Astrocyte (in vitro differentiated cells and primary cell): ENCODE measurements at regions not wholly inside any gene's neighbourhood (a gene's known extent, or its start where the extent isn't known, plus 50 kb on each side); places are given as distances from the start of the nearest gene placed in this dataset.

ENCODE experiments used
- EZH2 ChIP-seq: IDR thresholded peaks from 2 replicates; pipeline ENCODE4 v1.6.1; 2012; ENCODE audit warnings: mild to moderate bottlenecking, low read length, inconsistent platforms; ENCODE audit not compliant: insufficient read depth
- TF ChIP-seq, protein P1 (sequence below): IDR thresholded peaks from 2 replicates; pipeline ENCODE4 v1.5.1; 2011; ENCODE audit warnings: low read depth, mild to moderate bottlenecking, inconsistent platforms, low read length, moderate library complexity; ENCODE audit not compliant: insufficient read depth

DNA sequence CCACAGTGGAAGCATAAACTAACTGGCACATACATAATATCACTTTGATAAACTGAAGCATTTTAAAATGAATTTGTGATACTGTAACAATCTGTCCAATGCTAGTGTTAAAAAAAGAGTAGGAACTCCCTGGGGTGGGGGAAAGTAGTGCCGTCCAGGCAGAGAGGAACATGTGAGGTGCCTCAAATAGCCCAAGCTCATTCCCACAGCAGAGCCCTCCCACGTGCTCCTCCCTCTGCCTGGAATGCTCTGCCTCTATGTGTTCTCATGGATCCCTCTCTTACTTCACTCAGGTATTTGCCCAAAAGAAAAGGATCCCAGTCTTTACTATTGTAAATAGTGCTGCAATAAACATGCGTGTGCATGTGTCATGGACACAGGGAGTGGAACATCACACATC, 188.1 kb downstream of the NHLRC3 start:
- TF ChIP-seq, protein P1, sequence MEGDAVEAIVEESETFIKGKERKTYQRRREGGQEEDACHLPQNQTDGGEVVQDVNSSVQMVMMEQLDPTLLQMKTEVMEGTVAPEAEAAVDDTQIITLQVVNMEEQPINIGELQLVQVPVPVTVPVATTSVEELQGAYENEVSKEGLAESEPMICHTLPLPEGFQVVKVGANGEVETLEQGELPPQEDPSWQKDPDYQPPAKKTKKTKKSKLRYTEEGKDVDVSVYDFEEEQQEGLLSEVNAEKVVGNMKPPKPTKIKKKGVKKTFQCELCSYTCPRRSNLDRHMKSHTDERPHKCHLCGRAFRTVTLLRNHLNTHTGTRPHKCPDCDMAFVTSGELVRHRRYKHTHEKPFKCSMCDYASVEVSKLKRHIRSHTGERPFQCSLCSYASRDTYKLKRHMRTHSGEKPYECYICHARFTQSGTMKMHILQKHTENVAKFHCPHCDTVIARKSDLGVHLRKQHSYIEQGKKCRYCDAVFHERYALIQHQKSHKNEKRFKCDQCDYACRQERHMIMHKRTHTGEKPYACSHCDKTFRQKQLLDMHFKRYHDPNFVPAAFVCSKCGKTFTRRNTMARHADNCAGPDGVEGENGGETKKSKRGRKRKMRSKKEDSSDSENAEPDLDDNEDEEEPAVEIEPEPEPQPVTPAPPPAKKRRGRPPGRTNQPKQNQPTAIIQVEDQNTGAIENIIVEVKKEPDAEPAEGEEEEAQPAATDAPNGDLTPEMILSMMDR, result no peak
- TF ChIP-seq EZH2, result no peak
